Endothelial cell of umbilical vein (primary cell): ENCODE measurements at regions not wholly inside any gene's neighbourhood (a gene's known extent, or its start where the extent isn't known, plus 50 kb on each side); places are given as distances from the start of the nearest gene placed in this dataset.

Experiments used
- CTCF ChIP-seq, 2 donors: IDR thresholded peaks; 1 replicate in 1 of 2; 2 replicates in 1 of 2; pipeline ENCODE4 v1.5.1; 2011; ENCODE audit warnings: low read length in 2 of 2, mild to moderate bottlenecking in 2 of 2, moderate library complexity in 2 of 2, control low read depth in 1 of 2, inconsistent platforms in 1 of 2, low read depth in 1 of 2; ENCODE audit not compliant: insufficient read depth in 1 of 2; ENCODE audit errors: extremely low read depth in 1 of 2
- EZH2 ChIP-seq: IDR thresholded peaks from 2 replicates; pipeline ENCODE4 v1.6.1; 2012; ENCODE audit warnings: borderline replicate concordance, low read depth, mild to moderate bottlenecking, moderate library complexity, low read length, inconsistent platforms; ENCODE audit not compliant: severe bottlenecking
- FOS ChIP-seq: IDR thresholded peaks from 2 replicates; pipeline ENCODE4 v1.6.1; 2011; ENCODE audit warnings: mild to moderate bottlenecking, low read length, moderate library complexity, borderline replicate concordance; ENCODE audit not compliant: insufficient read depth
- GATA2 ChIP-seq: IDR thresholded peaks from 2 replicates; pipeline ENCODE4 v1.7.0; 2011; ENCODE audit warnings: low read depth, mild to moderate bottlenecking, moderate library complexity, mixed read lengths, low read length; ENCODE audit not compliant: insufficient read length, insufficient read depth
- POLR2AphosphoS5 ChIP-seq: IDR thresholded peaks from 2 replicates; pipeline ENCODE4 v1.6.1; 2012; ENCODE audit warnings: low read depth, mild to moderate bottlenecking, control low read depth, low read length, moderate library complexity; ENCODE audit not compliant: insufficient read depth

DNA sequence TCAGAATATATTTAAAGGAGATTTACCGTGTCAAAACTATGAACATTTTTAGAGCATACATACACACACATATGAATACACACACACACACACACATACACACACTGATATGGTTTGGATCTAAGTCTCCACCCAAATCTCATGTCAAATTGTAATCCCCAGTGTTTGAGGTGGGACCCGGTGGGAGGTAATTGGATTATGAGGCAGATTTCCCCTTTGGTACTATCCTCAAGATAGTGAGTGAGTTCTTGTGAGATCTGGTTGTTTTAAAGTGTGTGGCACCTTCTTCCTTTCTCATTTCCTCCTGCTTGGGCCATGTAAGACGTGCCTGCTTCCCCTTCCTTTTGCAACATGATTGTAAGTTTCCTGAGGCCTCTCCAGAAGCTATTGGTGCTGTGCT, 515.0 kb upstream of the ZMIZ1 start:
- no peak for TF ChIP-seq POLR2AphosphoS5
- TF ChIP-seq CTCF (IDR thresholded peaks at IDR 0.05; ENCODE audit: extremely low read depth in 1 of 2, insufficient read depth in 1 of 2, low read depth in 1 of 2, low read length in 2 of 2), result no peak
- TF ChIP-seq FOS, result no peak
- TF ChIP-seq EZH2, result no peak
- TF ChIP-seq GATA2, result no peak
